GM20000 (cell line): ENCODE measurements at regions not wholly inside any gene's neighbourhood (a gene's known extent, or its start where the extent isn't known, plus 50 kb on each side); places are given as distances from the start of the nearest gene placed in this dataset.
"Not testable (repeated sequence)": the region's sequence is repeated elsewhere in the genome, so short reads cannot be mapped to it uniquely, and the experiment has no call there.

ENCODE experiments used
- DNase-seq: peaks from one replicate; pipeline ENCODE4 v3.0.0; 2012; ENCODE audit warnings: low spot score
- CTCF ChIP-seq: IDR thresholded peaks from 2 replicates; pipeline ENCODE4 v1.5.1; 2012; ENCODE audit warnings: mild to moderate bottlenecking, control low read depth; ENCODE audit errors: extremely low read depth, missing control alignments

GRCh38 chr15:95068701-95069521 is 837.5 kb downstream of the MCTP2 start:
- no peak for DNase-seq
- no peak for TF ChIP-seq CTCF

- TF ChIP-seq CTCF = no peak
- no peak for DNase-seq
Measured at GRCh38 chr15:95075792-95076677, 844.7 kb downstream of the MCTP2 start.

- no peak for DNase-seq
- no peak for TF ChIP-seq CTCF
Measured at GRCh38 chr15:95076678-95076990, 845.3 kb downstream of the MCTP2 start.

GRCh38 chr15:95078003-95078402 is 846.6 kb downstream of the MCTP2 start:
- no peak for DNase-seq
- no peak for TF ChIP-seq CTCF

- DNase-seq = not testable (repeated sequence)
Measured at GRCh38 chr15:95080228-95080627, 848.9 kb downstream of the MCTP2 start.

- DNase-seq = no peak
- TF ChIP-seq CTCF = no peak
Measured at GRCh38 chr15:95085056-95085455, 853.7 kb downstream of the MCTP2 start.

- no peak for TF ChIP-seq CTCF
- DNase-seq = no peak
Measured at GRCh38 chr15:95086531-95087252, 855.3 kb downstream of the MCTP2 start.
